NCI-H510A (cell line): ENCODE measurements at regions not wholly inside any gene's neighbourhood (a gene's known extent, or its start where the extent isn't known, plus 50 kb on each side); places are given as distances from the start of the nearest gene placed in this dataset.

ENCODE experiments used
- DNase-seq: peaks from one replicate; lab custom pipeline; 2025; lab: John Stamatoyannopoulos, UW

GRCh38 chr5:74378464-74378863 is 262.1 kb downstream of the ENC1 start:
- no peak for DNase-seq

GRCh38 chr5:74376187-74376586 is 264.3 kb downstream of the ENC1 start:
- no peak for DNase-seq

- no peak for DNase-seq
Measured at GRCh38 chr5:74375271-74375670, 265.3 kb downstream of the ENC1 start.

DNA sequence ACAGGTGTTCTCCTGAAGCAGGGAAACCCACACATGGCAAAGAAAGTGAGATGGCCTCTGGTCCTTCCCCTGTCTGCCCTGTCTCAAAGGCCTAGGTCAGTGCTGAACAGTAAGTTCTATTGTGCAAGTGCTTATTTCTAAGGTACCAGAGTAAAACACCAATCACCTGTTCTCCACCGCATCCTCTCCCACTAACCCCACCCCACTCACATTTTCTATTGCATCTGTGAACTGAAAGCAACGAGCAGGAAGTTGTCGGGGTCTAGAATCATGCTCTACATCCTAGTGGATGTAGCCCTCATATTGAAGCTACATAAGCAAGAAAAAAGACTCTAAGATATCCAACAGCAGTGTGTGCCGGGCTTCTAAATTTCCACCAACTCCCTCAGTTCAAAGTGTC is 265.9 kb downstream of the ENC1 start:
- DNase-seq, result no peak

DNA sequence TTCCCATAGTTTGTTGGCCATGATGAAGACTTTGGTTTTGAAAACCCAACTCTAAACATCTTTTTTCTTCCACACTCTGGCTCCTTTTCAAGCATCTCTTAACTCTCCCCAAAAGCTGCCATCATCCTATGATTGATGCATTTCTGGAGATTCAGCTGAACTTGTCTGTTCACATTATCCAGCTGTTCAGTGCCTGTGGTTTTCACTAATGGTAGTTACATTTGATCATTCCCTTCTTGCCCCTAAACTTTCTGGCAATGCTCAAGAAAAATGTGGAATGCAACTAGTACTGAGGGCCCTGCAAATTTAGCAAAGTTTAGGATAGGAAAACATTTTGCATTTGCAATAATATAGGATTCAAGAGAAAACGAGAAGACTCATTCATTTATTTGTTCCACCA is 267.5 kb downstream of the ENC1 start:
- no peak for DNase-seq

GRCh38 chr5:74372502-74373064 is 267.9 kb downstream of the ENC1 start:
- no peak for DNase-seq

DNA sequence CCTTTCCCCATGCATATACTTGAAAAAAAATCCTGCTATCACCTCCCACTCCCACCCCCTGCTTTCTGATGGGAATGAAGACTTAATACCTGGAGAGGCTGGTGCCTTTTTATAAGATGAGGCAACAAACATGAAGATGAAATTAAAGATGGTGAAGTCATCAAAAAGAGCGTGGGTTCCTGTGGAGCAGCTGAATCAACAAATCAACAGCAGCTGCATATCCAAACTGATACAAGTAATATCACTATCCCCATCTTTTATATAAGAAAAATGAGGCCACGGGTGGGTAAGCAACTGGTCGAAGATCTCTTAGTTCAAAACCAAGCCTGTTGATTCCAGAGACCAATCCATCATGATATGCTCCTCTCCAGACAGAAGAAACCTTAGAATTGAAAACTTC is 268.5 kb downstream of the ENC1 start:
- DNase-seq, result no peak

DNA sequence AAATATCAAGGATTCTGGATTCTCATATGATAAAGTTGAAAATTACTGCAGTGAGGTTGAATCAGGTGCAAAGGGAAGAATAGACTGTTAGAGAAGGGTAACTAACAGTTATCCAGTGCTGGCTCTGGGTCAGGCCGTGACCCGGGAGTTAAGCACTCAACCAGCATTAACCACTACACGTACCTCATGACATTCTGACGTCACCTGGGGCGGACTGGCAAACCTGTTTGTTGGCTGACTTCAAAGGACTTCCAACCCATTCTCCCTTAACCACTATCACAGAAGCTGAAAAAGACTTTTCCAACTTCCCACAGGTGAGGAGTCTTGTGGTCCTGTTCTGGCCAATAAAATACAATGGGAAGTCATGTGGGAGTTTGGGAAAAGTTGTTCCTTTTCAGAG is 268.9 kb downstream of the ENC1 start:
- DNase-seq, result peak; percentile 33

DNA sequence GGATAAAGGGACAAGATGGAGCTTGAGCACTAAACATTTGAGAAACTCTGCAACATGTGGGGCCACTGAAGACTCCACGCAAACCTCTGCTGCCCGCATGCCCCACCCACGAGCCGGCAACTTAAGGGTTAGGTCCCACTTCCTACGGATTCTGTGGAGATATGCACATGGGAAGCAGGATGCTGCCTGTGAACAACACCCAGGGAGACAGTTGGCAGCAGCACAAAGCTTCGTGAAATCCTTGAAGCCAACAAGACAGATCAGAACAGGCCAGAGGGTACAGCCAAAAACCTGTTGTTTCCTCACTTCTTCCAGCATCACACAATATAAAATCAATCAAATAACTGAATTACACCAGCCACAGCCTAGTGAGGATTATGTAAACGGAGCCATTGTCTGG is 270.4 kb downstream of the ENC1 start:
- DNase-seq, result no peak

GRCh38 chr5:74369173-74369572 is 271.4 kb downstream of the ENC1 start:
- no peak for DNase-seq

GRCh38 chr5:74367934-74368333 is 272.6 kb downstream of the ENC1 start:
- no peak for DNase-seq

DNA sequence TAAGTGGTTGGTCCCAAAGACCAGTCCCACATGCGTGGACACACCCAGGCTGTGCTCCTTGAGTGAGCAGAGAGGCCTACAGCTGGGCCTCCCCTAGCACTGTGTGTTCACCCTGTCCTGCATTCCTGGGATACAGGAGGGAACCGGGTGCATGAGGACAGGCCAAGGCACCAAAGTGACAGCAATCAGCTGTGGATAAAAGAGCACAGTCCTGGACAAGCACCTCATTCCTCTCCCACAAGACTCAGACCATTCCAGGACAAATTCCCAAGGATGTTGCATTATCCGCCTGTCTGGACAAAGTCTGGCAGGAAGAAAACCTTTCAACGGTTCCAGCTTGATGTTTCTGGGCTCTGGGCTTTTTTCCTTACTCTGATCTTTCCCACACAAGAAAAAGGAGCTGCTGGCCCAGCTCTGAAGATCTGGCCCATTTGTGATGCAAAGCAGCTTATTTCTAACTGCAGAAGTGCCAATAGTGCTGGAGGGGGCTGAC is 273.2 kb downstream of the ENC1 start:
- no peak for DNase-seq

DNA sequence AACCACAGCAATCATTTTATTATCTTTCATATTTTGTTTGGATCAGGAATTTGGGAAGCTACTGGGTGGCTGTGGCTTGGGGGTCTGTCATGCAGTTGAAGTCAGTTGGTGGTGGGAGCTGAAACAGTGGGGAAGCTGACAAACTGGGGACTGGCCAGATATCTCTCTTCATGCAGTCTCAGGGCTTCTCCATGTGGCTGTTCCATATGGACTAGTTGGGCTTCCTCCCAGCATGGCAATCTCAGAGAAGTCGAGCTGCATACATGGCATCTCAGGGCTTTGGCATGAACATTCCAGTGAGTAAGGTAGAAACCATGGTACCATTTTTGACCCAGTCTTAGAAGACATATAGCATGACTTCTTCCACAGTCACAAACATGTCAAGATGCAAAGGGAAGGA is 274.8 kb downstream of the ENC1 start:
- DNase-seq, result no peak

DNA sequence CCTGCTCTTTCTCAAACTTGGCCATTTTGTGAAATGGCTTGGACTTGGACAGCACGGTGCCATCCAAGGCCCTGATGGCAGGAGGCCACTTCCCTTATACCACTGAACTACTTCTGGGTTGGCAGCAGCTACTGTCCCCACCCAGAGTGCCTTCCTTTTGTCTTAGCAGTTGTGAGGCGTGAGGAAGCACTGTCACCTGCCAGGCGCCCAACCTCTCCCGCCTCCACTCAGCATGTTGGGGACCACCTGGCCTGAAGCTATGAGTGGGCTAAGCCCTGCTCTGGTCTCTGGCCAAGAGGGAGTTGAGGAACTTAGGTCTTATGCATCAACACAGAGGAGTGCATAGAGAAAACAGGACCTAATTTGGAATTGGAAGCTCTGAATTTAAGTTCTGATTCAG is 276.0 kb downstream of the ENC1 start:
- no peak for DNase-seq

DNA sequence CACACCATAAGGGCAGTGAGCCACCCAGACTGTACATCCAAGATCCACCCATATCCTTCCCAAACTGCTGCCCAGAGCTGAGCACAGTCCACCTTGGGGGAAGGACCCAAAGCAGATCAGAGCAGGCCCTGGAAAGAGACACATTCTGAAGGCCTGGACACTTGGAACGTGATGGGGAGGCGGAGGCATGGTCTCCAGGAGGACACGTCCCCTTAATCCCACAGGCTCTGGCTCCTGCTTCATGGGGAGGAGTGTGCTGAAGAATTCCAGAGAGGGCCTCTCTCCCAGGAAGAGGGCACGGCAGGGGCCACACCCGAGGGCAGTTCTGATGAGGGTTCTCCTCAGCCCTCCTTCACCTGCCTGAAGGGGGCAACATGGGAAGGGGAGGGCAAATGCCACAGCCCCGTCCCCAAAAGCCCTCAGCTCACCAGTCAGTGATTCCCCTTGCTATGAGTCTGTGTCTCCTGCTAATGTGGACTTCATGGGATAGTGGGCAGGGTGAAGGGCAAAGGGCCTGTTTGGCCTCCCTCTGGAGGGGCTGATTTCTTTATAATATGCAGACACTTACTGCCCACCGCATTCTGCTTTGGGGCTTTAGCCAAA is 276.8 kb downstream of the ENC1 start:
- no peak for DNase-seq

GRCh38 chr5:74361406-74362358 is 278.8 kb downstream of the ENC1 start:
- DNase-seq, result no peak

- no peak for DNase-seq
Measured at GRCh38 chr5:74360535-74361210, 279.9 kb downstream of the ENC1 start.

GRCh38 chr5:74357827-74358226 is 282.7 kb downstream of the ENC1 start:
- peak; percentile 32 for DNase-seq

DNA sequence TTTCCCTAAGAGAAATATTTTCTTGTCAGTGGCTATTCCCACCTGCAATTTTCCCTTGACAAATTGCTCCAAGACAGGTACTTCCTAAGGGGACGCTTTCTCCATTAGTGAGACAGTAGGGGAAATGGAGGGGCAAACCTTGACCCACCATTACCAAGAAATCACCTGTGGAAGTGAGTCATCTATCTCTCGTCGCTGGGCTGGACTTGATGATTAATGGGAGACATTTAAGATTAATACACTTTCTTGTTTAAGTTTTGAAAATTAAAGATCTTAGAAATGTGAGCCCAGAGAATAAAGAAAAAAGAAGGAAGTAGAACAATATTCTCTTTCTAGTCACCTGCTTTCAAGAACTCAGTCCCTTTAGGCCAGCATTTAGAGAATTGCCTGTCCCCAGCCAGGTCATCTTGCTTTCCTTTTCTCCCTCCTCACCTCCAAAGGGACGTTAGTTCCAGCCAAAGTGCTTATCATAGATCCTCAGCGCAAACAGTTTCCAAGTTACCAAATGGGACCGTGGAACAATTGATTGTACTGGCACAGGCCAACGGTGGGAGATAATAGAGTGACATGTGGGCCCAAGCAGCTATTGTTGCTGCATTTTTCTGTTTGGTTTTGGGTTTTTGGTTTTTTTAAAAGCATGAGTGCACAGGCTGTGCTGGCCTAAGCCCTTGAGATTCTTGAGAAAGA is 284.4 kb downstream of the ENC1 start:
- DNase-seq, result no peak

- no peak for DNase-seq
Measured at GRCh38 chr5:74355041-74355824, 285.3 kb downstream of the ENC1 start.

DNA sequence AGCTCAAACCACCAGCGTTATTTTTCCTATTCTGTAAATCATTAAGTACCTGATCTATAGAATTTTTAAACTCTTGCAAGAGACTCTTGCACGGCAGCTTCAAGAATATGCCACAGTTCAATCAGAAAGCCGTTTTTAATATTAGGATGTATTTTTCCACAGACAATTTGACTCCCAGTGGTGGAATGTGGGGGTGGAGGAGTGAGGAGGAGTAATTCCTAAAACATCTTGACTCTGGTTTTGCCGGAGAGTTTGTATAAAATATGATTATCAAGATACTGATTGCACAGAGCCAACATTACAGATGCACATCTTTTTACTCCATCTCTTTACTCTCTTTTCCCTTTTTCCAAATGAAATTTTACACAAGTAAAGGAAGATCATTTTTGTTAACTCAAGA is 288.3 kb downstream of the ENC1 start:
- no peak for DNase-seq
